ENCODE measurements at regions not wholly inside any gene's neighbourhood (a gene's known extent, or its start where the extent isn't known, plus 50 kb on each side); places are given as distances from the start of the nearest gene placed in this dataset.

- no peaks in the 10 kb centered on the region for H3K9me2 ChIP-seq
- H2AFZ ChIP-seq (ENCODE audit: low read depth) = no peak overlapping the region
- DNase-seq = no peak
- ChIA-PET POLR2A (no interaction called here), CTCF (no interaction called here)
- no peaks in the 10 kb centered on the region for H4K20me1 ChIP-seq (ENCODE audit: insufficient read depth)
- H3K27ac ChIP-seq (ENCODE audit: low read depth in 2 of 2, low read length in 1 of 2) = no peak overlapping the region
- no peaks in the 10 kb centered on the region for H3K36me3 ChIP-seq (replicated peaks in 1 of 2; ENCODE audit: control insufficient read depth in 1 of 2, insufficient read depth in 2 of 2, low read length in 1 of 2)
- no peak overlapping the region; the same call in 1 of the 2 replicates for H3K4me2 ChIP-seq
- no peak for TF ChIP-seq YY1 (IDR thresholded peaks at IDR 0.05; ENCODE audit: low read depth)
- no peak for TF ChIP-seq TEAD4 (IDR thresholded peaks at IDR 0.05; ENCODE audit: borderline replicate concordance, insufficient read depth)
- TF ChIP-seq FOXM1 (IDR thresholded peaks at IDR 0.05; ENCODE audit: low read depth) = no peak
- TF ChIP-seq USF2 (IDR thresholded peaks at IDR 0.05; ENCODE audit: borderline replicate concordance, low read depth, low read length) = no peak
- no peak for TF ChIP-seq CHD2 (IDR thresholded peaks at IDR 0.05; ENCODE audit: low read length, partially characterized antibody)
- no peak for TF ChIP-seq RFX5 (IDR thresholded peaks at IDR 0.05; ENCODE audit: low read length)
- TF ChIP-seq EP300 (IDR thresholded peaks at IDR 0.05; ENCODE audit: borderline replicate concordance in 1 of 2, low read depth in 1 of 2, low read length in 1 of 2) = no peak
- TF ChIP-seq SIN3A (IDR thresholded peaks at IDR 0.05; ENCODE audit: borderline replicate concordance, low read depth, low read length) = no peak
- no peak for TF ChIP-seq GABPA (IDR thresholded peaks at IDR 0.05; ENCODE audit: low read depth)
- TF ChIP-seq USF1 (IDR thresholded peaks at IDR 0.05; ENCODE audit: borderline replicate concordance, low read depth) = no peak
- TF ChIP-seq RCOR1 (IDR thresholded peaks at IDR 0.05; ENCODE audit: low read length) = no peak
- TF ChIP-seq NFIC (IDR thresholded peaks at IDR 0.05; ENCODE audit: borderline replicate concordance) = no peak
- TF ChIP-seq POLR2AphosphoS5 (IDR thresholded peaks at IDR 0.05; ENCODE audit: low read depth, low read length) = no peak
- no peak for TF ChIP-seq MXI1 (IDR thresholded peaks at IDR 0.05; ENCODE audit: low read depth, low read length)
- no peak for TF ChIP-seq ZBTB33 (IDR thresholded peaks at IDR 0.05; ENCODE audit: borderline replicate concordance, low read depth)
- TF ChIP-seq GATA2 (CRISPR knock-in tag; IDR thresholded peaks at IDR 0.05) = no peak
- no peak for TF ChIP-seq CTCF (IDR thresholded peaks at IDR 0.05)
- no peak for TF ChIP-seq TAF1 (IDR thresholded peaks at IDR 0.05; ENCODE audit: borderline replicate concordance, low read depth, low read length)
- no peak overlapping the region for H3K4me3 ChIP-seq (ENCODE audit: low read depth in 2 of 2, low read length in 1 of 2)
- no peaks in the 10 kb centered on the region for H3K79me2 ChIP-seq (ENCODE audit: insufficient read depth)
- no peaks in the 10 kb centered on the region for H3K27me3 ChIP-seq (ENCODE audit: insufficient read depth)
- peaks cover 0 to 24% of the 10 kb centered on the region in 2 experiments; a peak in 1 of 4 replicates for H3K4me1 ChIP-seq (ENCODE audit: control insufficient read depth in 1 of 2, insufficient read depth in 2 of 2, low read depth in 1 of 2, low read length in 1 of 2)
- H3K9me3 ChIP-seq = 0 out of 2 replicates have a peak, but pooled peaks cover 8% of the 10 kb centered on the region
- WGBS (ENCODE audit: low lambda C conversion rate) = 29% methylated on average over 5 of the region's 5 CpGs
- H3F3A ChIP-seq (replicated peaks; ENCODE audit: insufficient read depth) = no peaks in the 10 kb centered on the region
- H3K9ac ChIP-seq = no peak overlapping the region
Observed at GRCh38 chr10:113476673-113477072, 76.2 kb upstream of the HABP2 start.
